Thyroid gland (tissue), 4 donors: ENCODE measurements at regions not wholly inside any gene's neighbourhood (a gene's known extent, or its start where the extent isn't known, plus 50 kb on each side); places are given as distances from the start of the nearest gene placed in this dataset.

Experiments
- DNase-seq, 2 donors: peaks; one replicate each; pipeline ENCODE4 v3.0.0-alpha.2; 2019
- H3K27ac ChIP-seq, 3 donors: fragments of 200-600 bp; sonication (generic); 1 replicate in 2 of 3; 2 replicates in 1 of 3; pipeline ENCODE4 v1.5.1; 2016 to 2019; ENCODE audit warnings: mild to moderate bottlenecking in 1 of 3, moderate library complexity in 1 of 3
- H3K27me3 ChIP-seq: fragments of 200-600 bp; sonication (generic); one replicate; pipeline ENCODE4 v1.5.1; 2019
- H3K36me3 ChIP-seq, 2 donors: fragments of 200-600 bp; sonication (generic); one replicate each; pipeline ENCODE4 v1.5.1; 2016 to 2019
- H3K4me1 ChIP-seq, 2 donors: fragments of 200-600 bp; sonication (generic); one replicate each; pipeline ENCODE4 v1.5.1; 2017 to 2019
- H3K4me3 ChIP-seq, 3 donors: fragments of 200-600 bp; sonication (generic); replicated peaks in 1 of 3; 1 replicate in 2 of 3; 2 replicates in 1 of 3; pipeline ENCODE4 v1.5.1; 2016; ENCODE audit warnings: mild to moderate bottlenecking in 1 of 3
- H3K9me3 ChIP-seq: fragments of 200-600 bp; sonication (generic); one replicate; pipeline ENCODE4 v1.5.1; 2017
- CTCF ChIP-seq, 6 experiments: fragments of 200-600 bp in 3 of 6; fragments of 450-650 bp in 3 of 6; sonication (generic) in 3 of 6; IDR thresholded peaks; one replicate each; pipeline ENCODE4 v1.5.1; 2016 to 2019; ENCODE audit warnings: antibody characterized with exemption in 6 of 6, mild to moderate bottlenecking in 2 of 6, inconsistent platforms in 1 of 6, moderate library complexity in 1 of 6
- POLR2A ChIP-seq, 2 donors: fragments of 450-650 bp; IDR thresholded peaks; one replicate each; pipeline ENCODE4 v1.6.1; 2017; ENCODE audit warnings: antibody characterized with exemption in 2 of 2, mild to moderate bottlenecking in 2 of 2, moderate library complexity in 1 of 2
- WGBS, 2 donors: methylation state at CpG; one replicate each; pipeline ENCODE4 v1.1.5; 2017; 5-methylcytosine and 5-hydroxymethylcytosine counted together
- intact Hi-C: fragments of 100-400 bp; cut with DNase I; formaldehyde crosslinking; loops from one replicate; pipeline ENCODE4 v1.15.1; 2023

GRCh38 chr22:22397292-22397870, 111.2 kb downstream of the ZNF280B start:
- intact Hi-C loops, result no loop called here
- peaks cover 0 to 10% of the 10 kb centered on the region in 2 donors for H3K4me1 ChIP-seq
- H3K27me3 ChIP-seq, result no peaks in the 10 kb centered on the region
- DNase-seq, result no peak
- H3K36me3 ChIP-seq, result no peaks in the 10 kb centered on the region
- TF ChIP-seq CTCF (IDR thresholded peaks at IDR 0.05), result no peak
- no peak for TF ChIP-seq POLR2A (IDR thresholded peaks at IDR 0.05)
- no peak overlapping the region for H3K27ac ChIP-seq
- H3K4me3 ChIP-seq, result no peak overlapping the region
- 64 to 75% methylated on average over 6 of the region's 6 CpGs for WGBS, 2 donors
- H3K9me3 ChIP-seq, result no peaks in the 10 kb centered on the region

DNA sequence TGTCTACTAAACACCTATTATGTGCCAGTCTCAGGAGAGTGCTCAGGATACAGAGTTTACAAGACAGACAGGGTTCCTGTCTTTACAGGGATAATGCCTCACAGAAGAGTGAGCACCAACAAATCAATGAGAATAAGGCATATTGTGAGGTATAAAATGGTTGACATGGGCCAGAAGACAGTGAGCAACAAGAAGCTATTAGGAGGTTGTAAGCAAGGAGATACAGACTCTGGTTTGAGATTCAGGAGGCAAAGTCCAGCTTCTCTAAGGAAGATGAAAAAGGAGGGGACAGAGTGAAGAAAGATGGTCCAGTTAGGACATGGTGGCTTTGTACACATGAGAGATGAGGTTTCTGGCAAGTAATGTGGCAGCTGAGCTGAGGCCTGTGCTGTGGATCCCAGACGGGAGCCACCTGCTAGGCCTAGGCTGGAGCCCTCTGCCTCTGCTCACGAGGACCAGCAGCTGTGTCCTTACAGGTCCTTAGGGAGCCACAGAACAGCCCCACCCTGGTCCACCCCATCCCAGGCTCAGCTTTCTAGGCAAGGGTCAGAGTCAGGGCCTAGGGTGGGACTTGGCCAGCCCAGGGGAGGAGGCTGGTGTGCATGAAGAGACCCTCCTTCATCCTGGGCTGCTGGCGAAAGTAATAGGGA, 110.5 kb downstream of the ZNF280B start:
- Histone ChIP-seq H3K9me3 (no peaks in the 10 kb centered on the region), H3K4me1 (peaks cover 0 to 10% of the 10 kb centered on the region in 2 donors), H3K27me3 (no peaks in the 10 kb centered on the region), H3K27ac (no peak overlapping the region), H3K4me3 (no peak overlapping the region), H3K36me3 (no peaks in the 10 kb centered on the region)
- DNase-seq, result no peak
- TF ChIP-seq POLR2A (IDR thresholded peaks at IDR 0.05) (no peak), CTCF (IDR thresholded peaks at IDR 0.05) (no peak)
- intact Hi-C loops, result no loop called here
- 82 to 92% methylated on average over 3 of the region's 3 CpGs for WGBS, 2 donors

DNA sequence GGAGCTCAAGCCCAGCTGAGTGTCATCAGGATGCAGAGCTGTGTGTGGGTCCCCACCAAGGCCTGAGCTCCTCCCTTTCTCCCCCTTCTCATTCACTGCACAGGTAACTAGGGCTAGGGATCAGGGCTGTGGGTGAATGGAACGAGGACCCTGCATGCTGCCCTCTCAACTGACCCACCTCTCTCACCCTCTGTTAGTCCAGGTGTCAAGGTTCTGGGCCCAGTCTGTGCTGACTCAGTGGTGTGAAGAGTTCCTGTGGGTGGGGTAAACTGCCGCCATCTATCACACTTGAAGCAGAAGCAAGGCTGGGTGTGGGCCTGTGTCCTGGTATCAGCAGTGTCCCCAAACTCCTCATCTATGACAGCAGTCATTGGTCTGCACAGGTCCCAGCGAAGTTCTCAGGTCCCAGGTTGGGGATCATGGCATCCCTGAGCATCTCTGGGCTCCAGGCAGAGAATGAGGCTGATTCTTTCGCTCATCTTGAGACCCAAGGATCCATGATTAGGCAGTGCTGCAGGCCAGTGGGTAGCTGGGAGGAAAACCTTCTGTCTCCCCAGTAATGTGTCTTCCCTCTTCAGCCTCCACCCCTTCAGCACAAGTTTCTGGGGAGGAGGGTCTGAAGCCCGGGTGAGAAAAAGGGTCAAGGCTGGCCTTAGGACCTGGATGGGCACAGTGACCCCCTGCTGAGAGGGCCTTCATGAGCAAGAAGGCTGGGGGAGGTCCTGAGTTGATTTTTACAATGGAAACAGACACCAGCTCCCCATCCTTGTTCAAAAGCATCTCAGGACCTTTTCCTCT, 109.8 kb downstream of the ZNF280B start:
- no peak for DNase-seq
- Histone ChIP-seq H3K36me3 (no peaks in the 10 kb centered on the region), H3K4me3 (no peak overlapping the region), H3K9me3 (no peaks in the 10 kb centered on the region), H3K27me3 (no peaks in the 10 kb centered on the region), H3K27ac (no peak overlapping the region), H3K4me1 (peaks cover 0 to 10% of the 10 kb centered on the region in 2 donors)
- TF ChIP-seq POLR2A (IDR thresholded peaks at IDR 0.05) (no peak), CTCF (IDR thresholded peaks at IDR 0.05) (no peak)
- intact Hi-C loops, result no loop called here
- WGBS, 2 donors, result 87 to 100% methylated on average over 1 to 3 of the region's 5 CpGs

DNA sequence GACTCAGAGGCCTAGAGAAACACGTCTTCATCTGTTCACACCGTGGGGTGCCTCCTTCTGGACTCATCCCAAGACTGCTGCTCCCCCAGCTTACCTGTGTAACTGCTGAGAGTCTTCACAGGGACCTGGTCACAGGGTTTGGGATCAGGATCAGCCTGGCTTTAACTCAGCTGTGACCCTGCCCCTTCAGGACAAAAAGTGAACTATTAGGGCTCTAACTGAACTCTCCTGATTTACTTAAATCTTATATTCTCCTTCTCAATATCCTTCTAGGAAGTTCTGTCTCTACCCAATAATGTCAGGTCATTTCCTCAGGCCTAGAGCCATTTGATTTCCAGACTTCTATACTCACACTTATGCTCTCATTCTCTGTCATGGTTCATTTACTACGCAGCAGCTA, 108.4 kb downstream of the ZNF280B start:
- no peaks in the 10 kb centered on the region for H3K9me3 ChIP-seq
- intact Hi-C loops, result no loop called here
- H3K4me3 ChIP-seq, result no peak overlapping the region
- 44 to 51% methylated on average over 3 of the region's 3 CpGs for WGBS, 2 donors
- peaks cover 0 to 6% of the 10 kb centered on the region in 2 donors for H3K4me1 ChIP-seq
- DNase-seq, result no peak
- no peaks in the 10 kb centered on the region for H3K36me3 ChIP-seq
- H3K27me3 ChIP-seq, result no peaks in the 10 kb centered on the region
- no peak overlapping the region for H3K27ac ChIP-seq
- TF ChIP-seq POLR2A (IDR thresholded peaks at IDR 0.05), result no peak
- TF ChIP-seq CTCF (IDR thresholded peaks at IDR 0.05), result peak in 1 of 6 experiments; percentile 7

GRCh38 chr22:22400964-22401363, 107.6 kb downstream of the ZNF280B start:
- Histone ChIP-seq H3K9me3 (no peaks in the 10 kb centered on the region), H3K27ac (no peak overlapping the region), H3K4me3 (no peak overlapping the region), H3K36me3 (no peaks in the 10 kb centered on the region), H3K4me1 (no peaks in the 10 kb centered on the region), H3K27me3 (no peaks in the 10 kb centered on the region)
- TF ChIP-seq CTCF (IDR thresholded peaks at IDR 0.05), result no peak
- TF ChIP-seq POLR2A (IDR thresholded peaks at IDR 0.05), result no peak
- intact Hi-C loops, result no loop called here
- WGBS, 2 donors, result 82 to 84% methylated on average over 1 of the region's 1 CpG
- DNase-seq, result no peak
